ENCODE measurements at regions not wholly inside any gene's neighbourhood (a gene's known extent, or its start where the extent isn't known, plus 50 kb on each side); places are given as distances from the start of the nearest gene placed in this dataset.
"Not testable (repeated sequence)": the region's sequence is repeated elsewhere in the genome, so short reads cannot be mapped to it uniquely, and the experiment has no call there.

DNA sequence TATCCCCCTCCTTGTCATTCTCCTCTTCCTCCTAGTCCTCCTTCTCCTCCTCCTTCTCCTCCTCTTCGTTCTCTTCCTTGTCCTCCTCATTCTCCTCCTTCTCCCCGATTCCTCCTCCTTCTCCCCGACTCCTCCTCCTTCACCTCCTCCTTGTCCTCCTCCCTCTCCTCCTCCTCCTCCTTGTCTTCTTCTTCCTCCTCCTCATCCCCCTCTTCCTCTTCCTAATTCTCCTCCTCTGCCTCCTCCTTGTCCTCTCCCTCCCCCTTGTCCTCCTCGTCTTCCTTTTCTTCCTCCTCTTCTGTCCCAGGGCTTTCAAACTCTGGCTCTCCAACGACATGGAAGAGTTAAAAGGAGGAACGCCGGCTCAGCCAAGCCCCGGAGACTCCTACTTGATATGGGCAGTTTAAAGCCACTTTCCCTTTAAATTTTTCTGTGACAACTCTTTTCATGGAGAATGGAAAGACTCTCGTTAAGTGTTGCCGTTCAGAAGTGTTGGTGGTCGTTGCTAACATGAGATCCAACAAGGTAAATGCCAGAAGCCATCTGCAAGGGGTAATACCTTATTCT lies 115.5 kb upstream of the FAM20C start:
- not testable (repeated sequence) for DNase-seq (ENCODE audit: low read depth); H3K4me3 ChIP-seq (ENCODE audit: low read depth, low read length)

DNA sequence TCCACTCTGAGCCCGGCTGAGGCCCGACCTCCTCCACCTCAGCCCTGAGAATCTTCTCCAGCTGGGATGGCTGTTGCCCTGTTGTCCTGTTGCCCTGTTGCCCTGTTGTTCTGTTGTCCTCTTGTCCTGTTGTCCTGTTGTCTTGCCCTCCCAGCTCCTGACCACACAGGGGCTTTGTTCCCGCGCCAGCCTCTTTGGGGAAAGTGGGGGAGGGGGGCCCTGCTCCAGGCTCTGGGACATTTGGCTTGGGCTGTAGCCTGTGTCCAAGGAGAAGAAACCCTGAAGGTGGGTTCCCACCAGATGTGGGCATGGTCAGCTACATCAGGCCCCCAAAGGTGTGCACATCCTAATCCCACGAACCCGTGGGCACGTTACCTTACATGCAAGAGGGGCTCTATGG lies 113.5 kb upstream of the FAM20C start:
- H3K4me3 ChIP-seq (ENCODE audit: low read depth, low read length); DNase-seq (ENCODE audit: low read depth): not testable (repeated sequence)

DNA sequence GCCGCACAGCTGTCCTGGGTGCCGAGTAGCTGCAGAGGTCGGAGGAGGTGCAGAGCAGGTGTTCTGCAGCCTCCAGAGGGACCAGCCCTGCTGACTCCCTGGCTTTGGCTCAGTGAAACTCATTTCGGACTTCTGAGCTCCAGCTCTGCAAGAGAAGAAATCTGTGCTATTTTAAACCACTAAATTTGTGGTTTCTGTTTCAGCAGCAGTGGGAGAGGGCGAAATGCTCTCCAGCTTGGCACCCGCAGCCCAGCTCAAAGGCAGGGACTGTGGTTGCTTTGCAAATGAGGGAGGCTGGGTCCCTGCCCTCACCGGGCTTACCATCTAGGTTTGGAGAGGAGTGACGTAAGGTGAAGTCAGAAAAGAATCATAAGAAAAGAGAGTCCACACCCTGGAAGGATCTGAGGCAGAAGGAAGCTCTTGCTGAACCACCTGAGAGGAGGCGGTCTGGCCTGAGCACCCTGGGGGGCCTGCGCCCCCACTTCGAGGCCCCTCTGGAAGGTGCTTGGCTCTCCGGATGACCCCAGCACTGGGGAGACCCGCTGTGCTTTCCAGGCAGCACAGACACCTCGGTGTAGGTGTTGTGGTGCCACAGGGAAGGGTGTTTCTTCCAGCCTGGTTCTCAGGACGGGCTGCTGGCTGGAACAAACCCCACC lies 112.8 kb upstream of the FAM20C start:
- not testable (repeated sequence) for H3K4me3 ChIP-seq (ENCODE audit: low read depth, low read length); DNase-seq (ENCODE audit: low read depth)

DNA sequence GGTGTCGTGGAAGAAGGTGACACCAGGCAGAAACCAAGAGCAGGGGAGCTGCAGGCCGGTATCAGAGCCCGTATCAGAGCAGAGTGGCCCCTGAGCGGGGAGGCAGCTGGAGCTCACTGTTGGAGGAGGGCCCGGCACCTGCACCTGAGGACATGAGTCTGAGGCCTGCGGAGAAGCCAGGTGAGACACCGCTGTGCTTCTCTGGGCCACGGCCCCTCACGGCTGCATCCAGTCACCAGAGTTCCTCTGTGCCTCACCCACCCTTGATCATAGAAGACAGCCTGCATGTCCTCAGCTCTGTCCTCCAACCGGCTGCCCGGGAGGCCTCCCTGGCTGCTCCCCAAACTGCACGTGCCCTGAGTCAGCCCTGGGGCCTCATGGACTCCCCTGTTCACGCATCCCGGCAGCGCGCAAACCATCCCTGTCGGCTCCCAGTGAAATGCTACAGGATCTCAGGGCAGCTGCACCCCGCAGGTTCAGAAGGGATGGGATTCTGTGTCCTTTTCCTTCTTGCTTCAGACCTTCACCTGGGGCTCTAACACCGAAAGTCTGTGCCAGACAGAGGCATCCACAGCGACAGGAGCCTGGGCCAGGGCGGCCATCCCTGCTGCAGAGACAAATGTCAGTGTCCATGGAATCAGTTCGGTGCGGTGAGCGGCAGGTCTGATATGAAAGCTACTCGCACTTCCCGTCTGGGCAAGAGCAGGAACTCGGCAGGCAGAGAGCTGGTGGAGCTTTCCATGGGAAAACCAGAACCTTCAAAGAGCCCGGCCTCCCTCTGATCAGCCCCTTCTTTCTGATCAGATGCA lies 111.9 kb upstream of the FAM20C start:
- TF ChIP-seq, protein P1, sequence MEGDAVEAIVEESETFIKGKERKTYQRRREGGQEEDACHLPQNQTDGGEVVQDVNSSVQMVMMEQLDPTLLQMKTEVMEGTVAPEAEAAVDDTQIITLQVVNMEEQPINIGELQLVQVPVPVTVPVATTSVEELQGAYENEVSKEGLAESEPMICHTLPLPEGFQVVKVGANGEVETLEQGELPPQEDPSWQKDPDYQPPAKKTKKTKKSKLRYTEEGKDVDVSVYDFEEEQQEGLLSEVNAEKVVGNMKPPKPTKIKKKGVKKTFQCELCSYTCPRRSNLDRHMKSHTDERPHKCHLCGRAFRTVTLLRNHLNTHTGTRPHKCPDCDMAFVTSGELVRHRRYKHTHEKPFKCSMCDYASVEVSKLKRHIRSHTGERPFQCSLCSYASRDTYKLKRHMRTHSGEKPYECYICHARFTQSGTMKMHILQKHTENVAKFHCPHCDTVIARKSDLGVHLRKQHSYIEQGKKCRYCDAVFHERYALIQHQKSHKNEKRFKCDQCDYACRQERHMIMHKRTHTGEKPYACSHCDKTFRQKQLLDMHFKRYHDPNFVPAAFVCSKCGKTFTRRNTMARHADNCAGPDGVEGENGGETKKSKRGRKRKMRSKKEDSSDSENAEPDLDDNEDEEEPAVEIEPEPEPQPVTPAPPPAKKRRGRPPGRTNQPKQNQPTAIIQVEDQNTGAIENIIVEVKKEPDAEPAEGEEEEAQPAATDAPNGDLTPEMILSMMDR (IDR thresholded peaks at IDR 0.05; ENCODE audit: insufficient read depth, low read depth, low read length), result no peak

DNA sequence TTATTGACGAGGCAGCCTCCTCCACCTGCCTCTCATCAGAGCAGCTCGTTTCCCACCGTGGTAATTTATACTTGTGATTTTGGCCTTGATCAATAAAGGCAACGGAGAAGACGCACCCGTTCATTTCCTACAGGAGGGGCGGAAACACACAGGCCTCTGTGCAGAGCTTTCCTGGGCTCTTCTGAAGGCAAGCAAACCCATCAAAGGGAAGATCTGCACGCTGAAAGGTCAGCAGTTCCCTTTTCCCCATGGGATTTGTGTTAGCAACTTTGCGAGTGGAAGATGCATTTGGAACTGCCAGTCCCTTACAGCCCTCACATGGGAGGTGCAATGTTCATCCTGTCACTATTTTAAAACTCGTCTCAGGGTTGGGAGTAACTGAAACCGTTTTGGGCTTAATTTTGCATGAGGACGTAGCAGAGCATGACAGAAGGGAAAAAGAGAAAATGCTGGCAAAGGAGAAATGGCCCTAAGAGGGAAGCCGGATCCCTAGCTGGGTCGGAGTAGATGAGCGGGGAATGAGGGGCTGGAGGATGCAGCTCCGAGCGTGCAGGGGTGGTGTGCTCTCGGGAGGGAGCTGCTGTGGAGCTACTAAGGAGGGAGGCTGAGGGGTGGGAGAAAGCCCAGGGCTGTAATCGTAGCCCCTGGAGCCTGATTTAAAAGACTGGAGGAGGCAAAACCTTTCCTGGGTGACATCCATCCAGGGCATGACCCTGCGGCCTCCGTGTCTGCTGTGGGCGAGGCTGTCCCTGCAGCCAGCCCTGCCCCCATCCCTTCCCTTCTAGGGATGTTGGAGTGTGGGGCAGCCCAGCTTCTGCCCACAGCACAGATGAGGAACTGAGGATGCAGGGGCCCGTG lies 111.1 kb upstream of the FAM20C start:
- no peak for DNase-seq (ENCODE audit: low read depth)
- H3K4me3 ChIP-seq (ENCODE audit: low read depth, low read length), result no peak overlapping the region
- TF ChIP-seq, protein P1 (IDR thresholded peaks at IDR 0.05; ENCODE audit: insufficient read depth, low read depth, low read length), result no peak

More for the DNA sequence above, 111.9 kb upstream of the FAM20C start:
- DNase-seq (ENCODE audit: low read depth), result no peak
- H3K4me3 ChIP-seq (ENCODE audit: low read depth, low read length), result no peak overlapping the region

DNA sequence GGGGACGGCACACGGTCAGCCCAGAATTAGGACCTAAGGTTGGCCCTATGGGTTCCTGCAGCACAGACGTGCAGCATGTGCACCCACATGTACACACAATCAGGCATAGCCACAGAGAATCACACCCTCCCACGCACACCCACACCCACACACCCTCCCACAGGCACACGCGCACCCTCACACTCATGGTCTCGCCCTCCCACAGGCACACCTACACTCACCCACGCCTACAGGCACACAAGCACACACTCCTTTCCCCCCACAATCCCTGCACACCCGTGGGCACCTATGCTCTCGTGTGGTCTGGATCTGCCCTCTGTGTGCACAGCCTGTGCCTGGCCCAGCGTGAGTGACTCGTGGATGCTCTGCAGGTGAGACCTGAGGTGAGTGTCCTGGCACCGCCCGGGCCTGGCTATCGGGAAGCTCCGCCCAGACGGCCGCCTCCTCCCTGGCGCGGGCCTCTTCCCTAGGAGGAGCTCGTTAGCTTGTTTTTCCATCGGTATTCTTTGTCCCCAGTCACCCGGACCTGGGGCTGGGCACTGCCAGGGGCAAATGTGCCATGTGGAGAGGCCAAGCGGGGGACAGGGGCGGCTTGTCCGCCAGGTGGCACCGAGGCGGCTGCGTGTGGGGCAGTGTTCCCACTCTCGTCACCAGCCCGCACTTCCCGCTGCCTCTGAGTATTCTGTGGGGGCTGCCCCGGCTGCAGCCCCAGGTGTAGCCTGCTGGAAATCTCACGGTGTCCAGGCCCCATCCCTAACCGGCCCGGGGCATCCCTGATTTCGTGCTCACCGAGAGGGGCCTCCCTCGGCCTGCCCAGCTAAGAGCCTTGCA lies 110.2 kb upstream of the FAM20C start:
- no peak for DNase-seq (ENCODE audit: low read depth)
- TF ChIP-seq, protein P1 (IDR thresholded peaks at IDR 0.05; ENCODE audit: insufficient read depth, low read depth, low read length), result no peak

DNA sequence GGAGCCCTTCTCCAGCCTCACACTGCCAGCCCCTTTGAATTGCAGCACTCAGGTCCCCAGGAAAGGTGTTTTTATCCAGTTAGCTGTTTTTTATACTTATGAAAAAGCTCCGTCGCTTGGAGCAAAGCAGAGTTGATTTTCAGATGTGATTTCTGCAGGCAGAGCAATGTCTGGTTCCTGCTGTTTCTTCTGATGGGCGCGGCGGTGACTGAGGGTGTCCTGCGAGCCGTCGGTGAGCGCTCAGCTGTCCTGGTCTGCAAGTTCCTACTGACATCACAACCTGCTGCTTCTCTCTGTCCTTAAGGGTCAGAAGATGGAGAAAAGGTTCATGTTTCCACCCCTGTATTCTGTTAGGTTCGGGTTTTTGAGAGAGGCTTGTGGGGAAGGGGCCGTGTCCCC lies 109.6 kb upstream of the FAM20C start:
- H3K4me3 ChIP-seq (ENCODE audit: low read depth, low read length), result no peak overlapping the region
- DNase-seq (ENCODE audit: low read depth), result no peak
- TF ChIP-seq, protein P1 (IDR thresholded peaks at IDR 0.05; ENCODE audit: insufficient read depth, low read depth, low read length), result no peak

More for the DNA sequence above, 110.2 kb upstream of the FAM20C start:
- H3K4me3 ChIP-seq (ENCODE audit: low read depth, low read length), result no peak overlapping the region

Measured in fibroblast of villous mesenchyme (primary cell).